GM12872 (cell line): ENCODE measurements at regions not wholly inside any gene's neighbourhood (a gene's known extent, or its start where the extent isn't known, plus 50 kb on each side); places are given as distances from the start of the nearest gene placed in this dataset.

ENCODE experiments used
- TF ChIP-seq, protein P1 (sequence below): IDR thresholded peaks from 3 replicates; pipeline ENCODE4 v1.5.1; 2011; ENCODE audit warnings: low read depth, mild to moderate bottlenecking, low read length, moderate library complexity; ENCODE audit not compliant: insufficient read depth

DNA sequence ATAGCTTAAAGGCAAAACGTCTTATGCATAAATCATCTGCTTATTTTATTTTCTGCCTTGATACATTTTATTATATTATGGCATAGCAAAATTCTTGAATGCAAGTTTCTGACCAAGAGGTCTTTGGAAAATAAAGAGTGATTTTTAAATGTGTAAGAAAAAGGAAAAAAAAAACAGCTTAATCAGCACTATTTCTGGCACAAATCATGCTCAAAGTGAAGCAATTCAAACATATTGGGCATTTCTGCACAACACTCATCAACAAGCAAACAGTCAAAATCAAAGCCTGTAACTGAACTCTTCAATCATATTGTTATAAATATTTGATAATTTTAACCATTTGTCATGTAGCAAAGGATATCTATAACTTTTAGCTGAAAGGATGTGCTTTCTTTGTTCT, 250.9 kb downstream of the PTPRC start:
- TF ChIP-seq, protein P1, sequence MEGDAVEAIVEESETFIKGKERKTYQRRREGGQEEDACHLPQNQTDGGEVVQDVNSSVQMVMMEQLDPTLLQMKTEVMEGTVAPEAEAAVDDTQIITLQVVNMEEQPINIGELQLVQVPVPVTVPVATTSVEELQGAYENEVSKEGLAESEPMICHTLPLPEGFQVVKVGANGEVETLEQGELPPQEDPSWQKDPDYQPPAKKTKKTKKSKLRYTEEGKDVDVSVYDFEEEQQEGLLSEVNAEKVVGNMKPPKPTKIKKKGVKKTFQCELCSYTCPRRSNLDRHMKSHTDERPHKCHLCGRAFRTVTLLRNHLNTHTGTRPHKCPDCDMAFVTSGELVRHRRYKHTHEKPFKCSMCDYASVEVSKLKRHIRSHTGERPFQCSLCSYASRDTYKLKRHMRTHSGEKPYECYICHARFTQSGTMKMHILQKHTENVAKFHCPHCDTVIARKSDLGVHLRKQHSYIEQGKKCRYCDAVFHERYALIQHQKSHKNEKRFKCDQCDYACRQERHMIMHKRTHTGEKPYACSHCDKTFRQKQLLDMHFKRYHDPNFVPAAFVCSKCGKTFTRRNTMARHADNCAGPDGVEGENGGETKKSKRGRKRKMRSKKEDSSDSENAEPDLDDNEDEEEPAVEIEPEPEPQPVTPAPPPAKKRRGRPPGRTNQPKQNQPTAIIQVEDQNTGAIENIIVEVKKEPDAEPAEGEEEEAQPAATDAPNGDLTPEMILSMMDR: no peak

- TF ChIP-seq, protein P1: no peak
These were observed 251.5 kb downstream of the PTPRC start for GRCh38 chr1:198890214-198890930.

DNA sequence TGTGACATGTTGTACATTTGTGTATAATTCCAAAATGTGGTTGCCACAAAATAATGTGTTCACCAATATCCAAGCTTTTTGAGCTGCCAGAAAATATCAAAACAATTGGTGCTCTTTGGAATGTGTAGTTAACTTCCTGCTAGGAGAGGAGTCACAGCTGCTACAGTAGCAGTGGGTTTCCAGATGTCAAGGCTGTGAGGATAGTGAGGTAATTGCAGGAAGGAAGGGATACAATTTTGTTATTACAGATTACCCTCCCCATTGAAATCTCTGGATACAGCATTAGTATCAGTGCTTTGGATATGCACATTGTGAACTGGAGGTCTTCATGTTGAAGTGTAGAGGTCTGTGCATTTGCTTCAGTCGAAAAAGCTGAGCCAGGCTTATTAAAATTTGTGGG, 253.2 kb downstream of the PTPRC start:
- TF ChIP-seq, protein P1: no peak

DNA sequence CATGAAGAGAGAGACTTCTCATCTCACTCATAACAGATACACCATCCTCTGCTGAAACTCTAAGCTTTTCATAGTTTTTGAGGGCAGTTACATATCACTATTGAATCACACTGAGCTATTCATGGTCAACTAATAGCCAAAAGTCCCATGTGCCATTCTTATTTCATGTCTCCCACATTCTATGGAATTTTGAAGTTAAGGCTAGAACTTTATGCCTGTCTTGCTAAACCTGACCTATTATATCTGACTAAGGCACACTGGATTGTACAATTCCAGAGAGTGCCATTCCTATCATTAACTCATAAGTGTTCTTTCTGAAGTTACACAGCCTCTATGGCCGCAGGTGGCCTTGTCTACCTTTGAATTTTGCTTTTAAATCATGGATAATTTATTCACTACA, 254.3 kb downstream of the PTPRC start:
- TF ChIP-seq, protein P1: no peak

- TF ChIP-seq, protein P1: no peak
These were observed 255.1 kb downstream of the PTPRC start for GRCh38 chr1:198893763-198894444.

DNA sequence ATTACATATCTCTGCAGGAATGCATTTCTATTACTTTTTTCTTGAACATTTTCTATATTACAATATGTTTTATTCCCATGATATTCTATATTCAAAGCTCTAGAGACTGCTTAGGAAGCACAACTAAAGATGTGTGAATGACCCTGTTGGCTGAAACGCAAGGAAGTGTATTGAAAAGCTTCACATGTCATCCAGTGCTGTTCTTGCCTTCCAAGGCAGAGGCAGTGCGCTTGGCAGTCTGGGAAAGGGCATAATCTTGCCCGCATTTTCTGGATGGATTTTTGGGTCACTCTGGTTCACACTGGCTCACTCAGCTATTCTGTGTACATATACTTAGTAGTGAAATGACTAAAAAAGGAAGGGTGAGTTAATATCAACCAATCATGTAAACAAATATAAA, 262.4 kb downstream of the PTPRC start:
- TF ChIP-seq, protein P1: no peak

DNA sequence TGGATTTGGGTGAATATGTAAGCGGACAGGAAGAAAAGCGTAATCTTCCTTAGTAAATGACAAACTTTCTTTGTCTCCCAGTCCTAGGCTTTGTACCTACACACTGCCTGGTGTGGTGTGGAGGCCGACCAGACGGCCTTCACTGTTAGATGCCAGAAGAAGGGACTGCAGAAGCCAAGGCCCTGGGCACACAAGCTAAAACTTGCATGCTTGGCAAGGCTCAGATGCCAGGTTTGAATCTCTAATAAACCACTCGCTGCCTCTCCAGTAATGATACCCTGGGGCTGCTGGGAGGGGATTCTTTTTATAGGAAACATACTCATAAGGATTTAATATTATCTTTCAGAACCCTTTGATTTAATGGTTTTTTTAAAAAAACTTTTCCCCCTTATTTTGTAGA, 263.8 kb downstream of the PTPRC start:
- TF ChIP-seq, protein P1: no peak
